ENCODE measurements at regions not wholly inside any gene's neighbourhood (a gene's known extent, or its start where the extent isn't known, plus 50 kb on each side); places are given as distances from the start of the nearest gene placed in this dataset.
A peak's percentile ranks its signal among the peaks of the same experiment; 100 is the strongest.

GRCh38 chrX:117633277-117633676, 483.3 kb downstream of the KLHL13 start:
- Histone ChIP-seq H3K4me3 (no peak overlapping the region), H3K36me3 (ENCODE audit: control insufficient read depth, insufficient read depth, low read length) (no peaks in the 10 kb centered on the region), H3K4me2 (ENCODE audit: insufficient read depth, low read length) (no peak overlapping the region), H3K79me2 (ENCODE audit: control insufficient read depth, insufficient read depth, low read length) (no peaks in the 10 kb centered on the region), H3K9me1 (ENCODE audit: control insufficient read depth, insufficient read depth, low read length) (no peaks in the 10 kb centered on the region), H2AFZ (ENCODE audit: low read depth, low read length) (no peak overlapping the region), H3K9me3 (replicated peaks; ENCODE audit: control insufficient read depth, insufficient read depth, low read depth, low read length) (no peaks in the 10 kb centered on the region), H4K20me1 (replicated peaks; ENCODE audit: control insufficient read depth, insufficient read depth, low read length) (no peaks in the 10 kb centered on the region), H3K27me3 (ENCODE audit: control insufficient read depth in 2 of 2, insufficient read depth in 2 of 2, low read length in 2 of 2) (no peaks in the 10 kb centered on the region), H3K27ac (ENCODE audit: extremely low read depth, low read depth, low read length) (no peak overlapping the region), H3K4me1 (replicated peaks in 1 of 2; ENCODE audit: control insufficient read depth in 2 of 2, insufficient read depth in 2 of 2, low read length in 2 of 2) (no peaks in the 10 kb centered on the region), H3K9ac (ENCODE audit: insufficient read depth in 1 of 2, low read depth in 2 of 2, low read length in 2 of 2) (no peak overlapping the region)
- no peak for ATAC-seq
- no TSS peak for BruUV-seq (replicated peaks)
- intact Hi-C loops (cut with micrococcal nuclease) (no loop called here), in situ Hi-C loops (cut with MboI) (no loop called here)
- FAIRE-seq = no peak
- WGBS (ENCODE audit: insufficient coverage, low coverage, missing lambda C conversion rate) = 0% methylated on average over 1 of the region's 1 CpG
- ChIA-PET POLR2A (no interaction called here), CTCF (ENCODE audit: low intra/inter-chr PET ratio) (no interaction called here)
- no peak for DNase-seq (ENCODE audit: extremely low read depth in 1 of 4, low spot score in 3 of 4)
- TF ChIP-seq HES1 (IDR thresholded peaks at IDR 0.05; ENCODE audit: low read depth) (no peak), UBTF (IDR thresholded peaks at IDR 0.05; ENCODE audit: borderline replicate concordance in 1 of 2, low read depth in 2 of 2, low read length in 2 of 2) (no peak), E2F1 (CRISPR knock-in tag; IDR thresholded peaks at IDR 0.05) (no peak), ZNF316 (IDR thresholded peaks at IDR 0.05) (0 out of 2 replicates have a peak, but pooled peaks have one; percentile 27), HMG20B (CRISPR knock-in tag; IDR thresholded peaks at IDR 0.05) (no peak), STAG1 (CRISPR knock-in tag; IDR thresholded peaks at IDR 0.05; ENCODE audit: borderline replicate concordance) (no peak), EP400 (IDR thresholded peaks at IDR 0.05) (no peak), ZNF668 (CRISPR knock-in tag; IDR thresholded peaks at IDR 0.05) (no peak), ZNF780A (CRISPR knock-in tag; IDR thresholded peaks at IDR 0.05) (no peak), TFE3 (CRISPR knock-in tag; IDR thresholded peaks at IDR 0.05) (no peak), SMAD1 (IDR thresholded peaks at IDR 0.05; ENCODE audit: low read depth, low read length, partially characterized antibody) (no peak), ZBTB49 (CRISPR knock-in tag; IDR thresholded peaks at IDR 0.05; ENCODE audit: borderline replicate concordance) (no peak), ZBED1 (IDR thresholded peaks at IDR 0.05) (no peak), ZNF133 (CRISPR knock-in tag; IDR thresholded peaks at IDR 0.05) (no peak), MAFF (IDR thresholded peaks at IDR 0.05; ENCODE audit: low read length) (peak; percentile 24; the same call in 1 of the 2 replicates), ZZZ3 (IDR thresholded peaks at IDR 0.05) (no peak)
